ENCODE measurements at regions not wholly inside any gene's neighbourhood (a gene's known extent, or its start where the extent isn't known, plus 50 kb on each side); places are given as distances from the start of the nearest gene placed in this dataset.

DNA sequence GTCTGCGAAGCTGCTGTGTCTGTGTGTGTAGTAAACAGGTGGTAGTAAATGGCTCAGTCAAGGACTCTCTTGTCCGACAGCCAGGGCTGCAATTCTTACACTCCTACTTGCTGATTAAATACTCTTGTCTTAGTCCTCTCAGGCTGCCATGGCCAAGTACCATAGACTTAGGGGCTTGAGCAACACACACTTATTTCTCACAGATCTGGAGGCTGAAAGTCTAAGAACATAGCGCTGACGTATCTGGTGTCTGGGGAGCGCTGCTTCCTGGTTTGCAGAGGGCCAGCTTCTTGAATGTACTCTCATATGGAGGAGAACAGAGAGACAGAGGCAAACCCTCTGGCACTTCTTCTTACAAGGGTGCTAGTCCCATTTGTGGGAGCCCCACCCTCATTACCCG, 411.0 kb downstream of the MED10 start:
- 93% methylated on average over 6 of the region's 6 CpGs; no CpG with 5 or more reads in 1 of the 2 experiments for WGBS, 2 experiments (ENCODE audit: extremely low coverage in 1 of 2, insufficient coverage in 1 of 2, insufficient read length in 1 of 2, insufficient replicate concordance in 2 of 2, low coverage in 1 of 2, low lambda C conversion rate in 2 of 2, missing lambda C conversion rate in 1 of 2)

More for the DNA sequence above, 411.0 kb downstream of the MED10 start:
- Histone ChIP-seq H2BK5ac (ENCODE audit: low read depth, low read length) (no peak overlapping the region), H3K27ac (ENCODE audit: low read depth, low read length) (no peak overlapping the region), H3K4me2 (ENCODE audit: insufficient read depth in 1 of 2, low read depth in 2 of 2, low read length in 2 of 2) (no peak overlapping the region), H3K36me3 (ENCODE audit: control insufficient read depth in 2 of 4, insufficient read depth in 4 of 4, low read length in 3 of 4) (no peaks in the 10 kb centered on the region), H3K18ac (ENCODE audit: extremely low read depth, low read length) (no peak overlapping the region), H4K91ac (replicated peaks; ENCODE audit: insufficient read length, low read length) (no peak overlapping the region), H4K8ac (ENCODE audit: extremely low read depth, insufficient read depth, low read length) (no peak overlapping the region), H2BK120ac (replicated peaks; ENCODE audit: low read depth, low read length) (no peak overlapping the region), H3K4me1 (replicated peaks in 1 of 4; ENCODE audit: control insufficient read depth in 3 of 4, insufficient read depth in 4 of 4, low read length in 3 of 4) (no peaks in the 10 kb centered on the region), H3K4me3 (ENCODE audit: extremely low read depth in 1 of 4, insufficient read depth in 2 of 4, low read depth in 3 of 4, low read length in 4 of 4) (no peak overlapping the region), H2AK5ac (ENCODE audit: low read depth, low read length) (no peak overlapping the region), H2BK15ac (ENCODE audit: low read length) (no peak overlapping the region), H3K4ac (replicated peaks; ENCODE audit: insufficient read length, low read depth, low read length) (no peak overlapping the region), H2BK20ac (ENCODE audit: low read length) (no peak overlapping the region), H3K79me1 (ENCODE audit: low read depth, low read length) (no peaks in the 10 kb centered on the region), H3K56ac (replicated peaks; ENCODE audit: insufficient read length, low read depth, low read length) (no peak overlapping the region), H3K23ac (ENCODE audit: insufficient read length) (no peak overlapping the region), H3K14ac (ENCODE audit: insufficient read length) (no peak overlapping the region), H2AFZ (ENCODE audit: low read length) (no peak overlapping the region), H3K23me2 (ENCODE audit: low read depth, low read length) (no peaks in the 10 kb centered on the region), H3K9ac (replicated peaks in 1 of 4; ENCODE audit: extremely low read depth in 1 of 4, low read depth in 3 of 4, low read length in 3 of 4) (no peak overlapping the region), H3K79me2 (ENCODE audit: control insufficient read depth in 1 of 2, insufficient read depth in 2 of 2, low read length in 2 of 2) (no peaks in the 10 kb centered on the region), H4K5ac (ENCODE audit: insufficient read length, low read depth, low read length) (no peak overlapping the region), H3K9me3 (ENCODE audit: insufficient read depth in 2 of 2, low read depth in 1 of 2, low read length in 1 of 2) (peaks cover 16 to 17% of the 10 kb centered on the region in 2 experiments), H2BK12ac (ENCODE audit: low read depth, low read length) (no peak overlapping the region), H4K20me1 (replicated peaks in 1 of 2; ENCODE audit: control insufficient read depth in 1 of 2, insufficient read depth in 2 of 2, low read length in 2 of 2) (no peaks in the 10 kb centered on the region), H3K27me3 (replicated peaks in 1 of 4; ENCODE audit: control insufficient read depth in 3 of 4, extremely low read depth in 1 of 4, insufficient read depth in 3 of 4, low read length in 3 of 4) (no peaks in the 10 kb centered on the region)
- ChIA-PET CTCF (ENCODE audit: partially characterized antibody) (no interaction called here), POLR2A (ENCODE audit: partially characterized antibody) (no interaction called here)
- DNase-seq (ENCODE audit: low read depth in 1 of 2, low spot score in 2 of 2) (no peak), FAIRE-seq (no peak)
- TF ChIP-seq CEBPB (IDR thresholded peaks at IDR 0.05; ENCODE audit: low read depth, low read length): no peak
- no peak for TF ChIP-seq CBX8 (IDR thresholded peaks at IDR 0.05; ENCODE audit: borderline replicate concordance, low read depth, low read length)
- TF ChIP-seq GTF2F1 (IDR thresholded peaks at IDR 0.05; ENCODE audit: borderline replicate concordance, low read depth, low read length): no peak
- TF ChIP-seq, protein P1, sequence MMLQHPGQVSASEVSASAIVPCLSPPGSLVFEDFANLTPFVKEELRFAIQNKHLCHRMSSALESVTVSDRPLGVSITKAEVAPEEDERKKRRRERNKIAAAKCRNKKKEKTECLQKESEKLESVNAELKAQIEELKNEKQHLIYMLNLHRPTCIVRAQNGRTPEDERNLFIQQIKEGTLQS (IDR thresholded peaks at IDR 0.05; ENCODE audit: insufficient read depth, low read depth, low read length): no peak
- no peak for TF ChIP-seq BCL11A (IDR thresholded peaks at IDR 0.05; ENCODE audit: low read depth in 2 of 2, low read length in 2 of 2)
- no peak for TF ChIP-seq RNF2 (IDR thresholded peaks at IDR 0.05; ENCODE audit: borderline replicate concordance, low read depth, low read length, missing control alignments, poor library complexity, severe bottlenecking)
- TF ChIP-seq EZH2 (IDR thresholded peaks at IDR 0.05; ENCODE audit: low read depth, low read length, severe bottlenecking): no peak
- TF ChIP-seq CHD1 (IDR thresholded peaks at IDR 0.05; ENCODE audit: low read depth, low read length): no peak
- TF ChIP-seq CBX5 (IDR thresholded peaks at IDR 0.05; ENCODE audit: low read depth, low read length): no peak
- TF ChIP-seq CTBP2 (IDR thresholded peaks at IDR 0.05; ENCODE audit: borderline replicate concordance, insufficient read depth, insufficient read length, low read length): no peak

All from H1 (cell line).